Spleen (tissue), 11 donors: ENCODE measurements at regions not wholly inside any gene's neighbourhood (a gene's known extent, or its start where the extent isn't known, plus 50 kb on each side); places are given as distances from the start of the nearest gene placed in this dataset.

Source experiments
- DNase-seq: peaks from one replicate; pipeline ENCODE4 v3.0.0-alpha.2; 2020
- H3K27ac ChIP-seq, 8 donors: fragments of 200-600 bp; sonication (generic) in 7 of 8; 1 replicate in 4 of 8; 2 replicates in 4 of 8; pipeline versions ENCODE4 v1.5.0 to v1.8.0; 2016 to 2021; ENCODE audit warnings: inconsistent platforms in 4 of 8, mild to moderate bottlenecking in 4 of 8, moderate library complexity in 1 of 8
- H3K27me3 ChIP-seq, 7 donors: fragments of 200-600 bp; sonication (generic) in 6 of 7; replicated peaks in 1 of 7; 1 replicate in 4 of 7; 2 replicates in 3 of 7; pipeline versions ENCODE4 v1.5.0 to v1.8.0; 2016 to 2021; ENCODE audit warnings: inconsistent platforms in 3 of 7, mild to moderate bottlenecking in 1 of 7
- H3K36me3 ChIP-seq, 6 donors: fragments of 200-600 bp; sonication (generic) in 5 of 6; 1 replicate in 4 of 6; 2 replicates in 2 of 6; pipeline versions ENCODE4 v1.5.0 to v1.8.0; 2016 to 2021; ENCODE audit warnings: inconsistent platforms in 2 of 6
- H3K4me1 ChIP-seq, 6 donors: fragments of 200-600 bp; sonication (generic) in 5 of 6; 1 replicate in 3 of 6; 2 replicates in 3 of 6; pipeline versions ENCODE4 v1.5.0 to v1.8.0; 2016 to 2021; ENCODE audit warnings: inconsistent platforms in 3 of 6
- H3K4me3 ChIP-seq, 8 donors: fragments of 200-600 bp; sonication (generic) in 7 of 8; 1 replicate in 4 of 8; 2 replicates in 4 of 8; pipeline versions ENCODE4 v1.5.0 to v1.8.0; 2016 to 2021; ENCODE audit warnings: inconsistent platforms in 4 of 8, mild to moderate bottlenecking in 4 of 8, moderate library complexity in 2 of 8
- H3K9me3 ChIP-seq, 8 donors: fragments of 200-600 bp; sonication (generic) in 7 of 8; 1 replicate in 4 of 8; 2 replicates in 4 of 8; pipeline versions ENCODE4 v1.5.0 to v1.8.0; 2016 to 2021; ENCODE audit warnings: inconsistent platforms in 4 of 8
- CTCF ChIP-seq, 11 experiments: fragments of 200-600 bp in 7 of 11; fragments of 450-650 bp in 4 of 11; sonication (generic) in 4 of 11; IDR thresholded peaks in 8 of 11; conservative IDR thresholded peaks in 3 of 11; 1 replicate in 7 of 11; 2 replicates in 4 of 11; pipeline versions ENCODE4 v1.4.0 to v1.8.0; 2016 to 2021; ENCODE audit warnings: antibody characterized with exemption in 11 of 11, inconsistent platforms in 4 of 11, mild to moderate bottlenecking in 1 of 11
- POLR2A ChIP-seq, 3 donors: fragments of 450-650 bp; IDR thresholded peaks; one replicate each; pipeline ENCODE4 v1.5.1; 2017; ENCODE audit warnings: antibody characterized with exemption in 3 of 3, mild to moderate bottlenecking in 1 of 3
- POLR2AphosphoS5 ChIP-seq, 3 donors: sonication (generic); formaldehyde crosslinking; IDR thresholded peaks; one replicate each; pipeline ENCODE4 v1.5.1; 2017; ENCODE audit warnings: antibody characterized with exemption in 3 of 3
- WGBS, 5 donors: extraction: QIAGEN DNeasy Blood & Tissue Kit in 3 of 5; methylation state at CpG; one replicate each; pipeline versions ENCODE4 v1.1.5 to v1.1.7; 2013 to 2018; 5-methylcytosine and 5-hydroxymethylcytosine counted together
- intact Hi-C: fragments of 100-400 bp; cut with DNase I; formaldehyde crosslinking; loops from one replicate; pipeline ENCODE4 v1.15.0; 2023; ENCODE audit warnings: low total_unique reads
- donor health status: healthy with polysubstance abuse.
- donor health status: DM: no; HTN: no; CAD: no; lungs with moderate emphysema.
- donor health status: DM: no; HTN: no; CAD: no.
- donor health status: Bipolar disorder and iron deficiency.
- donor health status: healthy.
- donor health status: DM: no; HTN: no; CAD: no.
- donor health status: DM: yes; HTN: yes; CAD: no.

GRCh38 chr15:31845791-31846190 is 184.5 kb upstream of the CHRNA7 start:
- Histone ChIP-seq H3K27ac (no peak overlapping the region), H3K4me3 (no peak overlapping the region), H3K36me3 (no peaks in the 10 kb centered on the region), H3K9me3 (peaks cover 0 to 25% (median 14%) of the 10 kb centered on the region in 8 donors), H3K4me1 (no peaks in the 10 kb centered on the region), H3K27me3 (no peaks in the 10 kb centered on the region)
- TF ChIP-seq CTCF (IDR thresholded peaks at IDR 0.05 in 8 of 11, conservative IDR thresholded peaks at IDR 0.05 in 3 of 11), result no peak
- TF ChIP-seq POLR2A (IDR thresholded peaks at IDR 0.05), result no peak
- TF ChIP-seq POLR2AphosphoS5 (IDR thresholded peaks at IDR 0.05), result no peak
- WGBS, 5 donors, result 77 to 87% (median 85%) methylated on average over 4 to 5 of the region's 5 CpGs
- intact Hi-C loops, result no loop called here
- no peak for DNase-seq

DNA sequence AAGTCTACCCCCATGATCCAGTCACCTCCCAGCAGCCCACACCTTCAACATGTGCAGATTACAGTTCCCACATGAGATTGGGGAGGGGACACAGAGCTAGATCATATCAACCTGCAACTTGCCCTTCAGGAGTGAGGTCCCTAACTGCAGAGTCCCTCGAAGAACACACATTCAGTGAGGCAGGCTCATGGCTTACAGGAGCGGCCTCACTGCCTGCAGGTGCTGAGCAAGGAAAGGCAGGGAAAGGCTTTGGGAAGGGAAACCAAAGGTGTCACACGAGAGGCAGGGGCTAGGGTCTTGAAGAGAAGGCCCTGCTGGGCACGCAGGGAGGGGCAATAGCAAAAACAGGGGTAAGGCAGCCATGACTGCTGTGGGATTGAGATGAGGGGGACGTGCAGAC is 182.4 kb upstream of the CHRNA7 start:
- peaks cover 0 to 35% (median 23%) of the 10 kb centered on the region in 8 donors for H3K9me3 ChIP-seq
- TF ChIP-seq CTCF (IDR thresholded peaks at IDR 0.05 in 8 of 11, conservative IDR thresholded peaks at IDR 0.05 in 3 of 11) (no peak), POLR2AphosphoS5 (IDR thresholded peaks at IDR 0.05) (no peak), POLR2A (IDR thresholded peaks at IDR 0.05) (no peak)
- intact Hi-C loops, result no loop called here
- no peaks in the 10 kb centered on the region for H3K36me3 ChIP-seq
- WGBS, 5 donors, result 68 to 80% (median 78%) methylated on average over 5 of the region's 5 CpGs
- no peaks in the 10 kb centered on the region for H3K27me3 ChIP-seq
- no peak for DNase-seq
- H3K4me1 ChIP-seq, result no peaks in the 10 kb centered on the region
- no peak overlapping the region for H3K4me3 ChIP-seq
- H3K27ac ChIP-seq, result no peak overlapping the region

GRCh38 chr15:31848621-31849020 is 181.7 kb upstream of the CHRNA7 start:
- H3K27ac ChIP-seq, result no peak overlapping the region
- H3K9me3 ChIP-seq, result peaks cover 0 to 35% (median 23%) of the 10 kb centered on the region in 8 donors
- H3K4me1 ChIP-seq, result no peaks in the 10 kb centered on the region
- intact Hi-C loops, result no loop called here
- no peak for DNase-seq
- WGBS, 5 donors, result 73 to 100% (median 79%) methylated on average over 1 of the region's 1 CpG
- no peaks in the 10 kb centered on the region for H3K27me3 ChIP-seq
- TF ChIP-seq POLR2AphosphoS5 (IDR thresholded peaks at IDR 0.05) (no peak), CTCF (IDR thresholded peaks at IDR 0.05 in 8 of 11, conservative IDR thresholded peaks at IDR 0.05 in 3 of 11) (no peak), POLR2A (IDR thresholded peaks at IDR 0.05) (no peak)
- no peaks in the 10 kb centered on the region for H3K36me3 ChIP-seq
- H3K4me3 ChIP-seq, result no peak overlapping the region

- intact Hi-C loops, result no loop called here
- TF ChIP-seq POLR2AphosphoS5 (IDR thresholded peaks at IDR 0.05) (no peak), CTCF (IDR thresholded peaks at IDR 0.05 in 8 of 11, conservative IDR thresholded peaks at IDR 0.05 in 3 of 11) (no peak), POLR2A (IDR thresholded peaks at IDR 0.05) (no peak)
- no peak for DNase-seq
- Histone ChIP-seq H3K4me3 (no peak overlapping the region), H3K4me1 (no peaks in the 10 kb centered on the region), H3K27ac (no peak overlapping the region), H3K27me3 (no peaks in the 10 kb centered on the region), H3K9me3 (peaks cover 0 to 50% (median 36%) of the 10 kb centered on the region in 8 donors), H3K36me3 (no peaks in the 10 kb centered on the region)
- 46 to 63% (median 53%) methylated on average over 6 of the region's 6 CpGs for WGBS, 5 donors
Measured at GRCh38 chr15:31852933-31853799, 177.1 kb upstream of the CHRNA7 start.
